HepG2 (cell line): ENCODE measurements at regions not wholly inside any gene's neighbourhood (a gene's known extent, or its start where the extent isn't known, plus 50 kb on each side); places are given as distances from the start of the nearest gene placed in this dataset.

Experiments
- ATAC-seq: fragments of 200-7000 bp; cut with Tn5 transposase; 3 replicates; pipeline ENCODE4 v1.9.1; 2020; ENCODE audit warnings: mild to moderate bottlenecking, moderate library complexity
- BruUV-seq: library from RNA; stranded (reverse); fragments of 400-500 nt; replicated peaks from 2 replicates; lab custom pipeline; 2021; lab: Mats Ljungman, UMichigan
- CTCF ChIA-PET: fragments of 300-600 bp; formaldehyde crosslinking; extraction: SDS; loops from one replicate; lab custom pipeline; 2021; ENCODE audit warnings: low total read pairs, inconsistent platforms, low intra/inter-chr PET ratio; lab: Yijun Ruan, JAX
- POLR2A ChIA-PET: fragments of 350-600 bp; sonication (Branson Sonifier 250); formaldehyde crosslinking; loops from one replicate; lab custom pipeline; 2020; ENCODE audit warnings: antibody characterized with exemption, inconsistent platforms; lab: Yijun Ruan, JAX
- DNase-seq: peaks from one replicate; pipeline ENCODE4 v3.0.0-alpha.2; 2015; ENCODE audit warnings: low spot score
- FAIRE-seq: peaks from 3 replicates; lab custom pipeline; 2011; peaks lifted over from hg19 to GRCh38; lab: Jason Lieb, UNC
- H2AFZ ChIP-seq: one replicate; pipeline ENCODE4 v1.6.1; 2011; ENCODE audit warnings: low read length, inconsistent platforms
- H3K27ac ChIP-seq: fragments of 300-600 bp; 3 replicates; pipeline ENCODE4 v1.8.0; 2011; ENCODE audit warnings: mixed run types, mild to moderate bottlenecking, mixed read lengths, low read length, inconsistent platforms; ENCODE audit not compliant: insufficient read depth; ENCODE audit errors: extremely low read length
- H3K27me3 ChIP-seq, 2 experiments: fragments of 200-600 bp in 1 of 2; 2 replicates in 1 of 2; 3 replicates in 1 of 2; pipeline versions ENCODE4 v1.6.0 to v1.8.0; 2011; ENCODE audit warnings: low read length in 2 of 2, mild to moderate bottlenecking in 2 of 2, moderate library complexity in 2 of 2, inconsistent platforms in 1 of 2; ENCODE audit not compliant: insufficient read depth in 2 of 2, control insufficient read depth in 1 of 2
- H3K36me3 ChIP-seq, 2 experiments: fragments of 200-600 bp in 1 of 2; replicated peaks in 1 of 2; 2 replicates in 1 of 2; 3 replicates in 1 of 2; pipeline versions ENCODE4 v1.5.1 to v1.8.0; 2011; ENCODE audit warnings: low read length in 2 of 2, inconsistent platforms in 1 of 2; ENCODE audit not compliant: insufficient read depth in 2 of 2, control insufficient read depth in 1 of 2
- H3K4me1 ChIP-seq: 2 replicates; pipeline ENCODE4 v1.5.1; 2012; ENCODE audit warnings: low read length, inconsistent platforms; ENCODE audit not compliant: insufficient read depth
- H3K4me2 ChIP-seq: 2 replicates; pipeline ENCODE4 v1.6.0; 2011; ENCODE audit warnings: low read depth, low read length, inconsistent platforms
- H3K4me3 ChIP-seq, 3 experiments: fragments of 200-600 bp in 1 of 3; sonication (generic), shearing (Covaris generic) in 1 of 3; replicated peaks in 1 of 3; 2 replicates each; pipeline ENCODE4 v1.5.1; 2011 to 2016; ENCODE audit warnings: low read length in 3 of 3, inconsistent platforms in 2 of 3, low read depth in 2 of 3, mild to moderate bottlenecking in 2 of 3, control low read depth in 1 of 3, mixed read lengths in 1 of 3; ENCODE audit not compliant: insufficient read depth in 1 of 3
- H3K79me2 ChIP-seq: one replicate; pipeline ENCODE4 v1.6.1; 2011; ENCODE audit warnings: low read length, inconsistent platforms; ENCODE audit not compliant: insufficient read depth
- H3K9ac ChIP-seq: 2 replicates; pipeline ENCODE4 v1.6.0; 2011; ENCODE audit warnings: mild to moderate bottlenecking, low read depth, low read length, inconsistent platforms; ENCODE audit not compliant: insufficient read depth
- H3K9me3 ChIP-seq: 2 replicates; pipeline ENCODE4 v1.5.1; 2012; ENCODE audit warnings: mild to moderate bottlenecking, low read length
- H4K20me1 ChIP-seq: 2 replicates; pipeline ENCODE4 v1.6.0; 2011; ENCODE audit warnings: inconsistent platforms, mild to moderate bottlenecking, low read length, moderate library complexity; ENCODE audit not compliant: insufficient read depth
- ATM ChIP-seq: fragments of 450-650 bp; IDR thresholded peaks from 2 replicates; pipeline ENCODE4 v1.7.1; 2017; ENCODE audit warnings: mild to moderate bottlenecking, borderline replicate concordance
- ATRX ChIP-seq: sonication (generic); formaldehyde crosslinking; IDR thresholded peaks from 2 replicates; pipeline ENCODE4 v1.4.0; 2020; ENCODE audit warnings: missing genetic modification reagents, borderline replicate concordance
- BORCS8-MEF2B ChIP-seq: sonication (generic); formaldehyde crosslinking; IDR thresholded peaks from 2 replicates; pipeline ENCODE4 v1.8.0; 2022; ENCODE audit warnings: mild to moderate bottlenecking, missing genetic modification reagents
- DNMT3B ChIP-seq: conservative IDR thresholded peaks from 2 replicates; pipeline ENCODE4 v1.6.1; 2016; ENCODE audit warnings: missing biosample characterization, control low read depth
- FIP1L1 ChIP-seq: fragments of 200-400 bp; formaldehyde crosslinking; IDR thresholded peaks from 2 replicates; pipeline ENCODE4 v1.6.1; 2018; ENCODE audit warnings: low read depth, mild to moderate bottlenecking, low read length, moderate library complexity, borderline replicate concordance; ENCODE audit not compliant: insufficient read depth
- GTF3A ChIP-seq: sonication (generic); formaldehyde crosslinking; conservative IDR thresholded peaks from 2 replicates; pipeline ENCODE4 v1.4.0; 2020; ENCODE audit warnings: mild to moderate bottlenecking, missing genetic modification reagents
- NFYC ChIP-seq: IDR thresholded peaks from 2 replicates; pipeline ENCODE4 v1.6.1; 2016; ENCODE audit warnings: missing genetic modification reagents, missing compliant biosample characterization
- NPAS2 ChIP-seq: sonication (generic); formaldehyde crosslinking; IDR thresholded peaks from 2 replicates; pipeline ENCODE4 v1.8.0; 2022; ENCODE audit warnings: mild to moderate bottlenecking, missing genetic modification reagents, borderline replicate concordance
- NR1H2 ChIP-seq: sonication (generic); formaldehyde crosslinking; IDR thresholded peaks from 2 replicates; pipeline ENCODE4 v1.8.1; 2022; ENCODE audit warnings: low read depth, missing genetic modification reagents, borderline replicate concordance
- POLR2A ChIP-seq, 2 experiments: IDR thresholded peaks; 2 replicates each; pipeline ENCODE4 v1.6.1; 2011; ENCODE audit warnings: low read depth in 2 of 2, low read length in 2 of 2, mild to moderate bottlenecking in 1 of 2, moderate library complexity in 1 of 2; ENCODE audit not compliant: insufficient read depth in 1 of 2
- SUZ12 ChIP-seq: fragments of 150-350 bp; IDR thresholded peaks from 2 replicates; pipeline ENCODE4 v1.6.1; 2014; ENCODE audit warnings: low read depth, low read length
- ZMAT3 ChIP-seq: sonication (generic); formaldehyde crosslinking; conservative IDR thresholded peaks from 2 replicates; pipeline ENCODE4 v1.7.0; 2021; ENCODE audit warnings: missing genetic modification reagents
- ZNF121 ChIP-seq: sonication (generic); formaldehyde crosslinking; IDR thresholded peaks from 2 replicates; pipeline ENCODE4 v1.5.0; 2020; ENCODE audit warnings: mild to moderate bottlenecking, missing genetic modification reagents
- ZNF136 ChIP-seq: sonication (generic); formaldehyde crosslinking; IDR thresholded peaks from 2 replicates; pipeline ENCODE4 v1.8.1; 2022; ENCODE audit warnings: low read depth, mild to moderate bottlenecking, moderate library complexity, missing genetic modification reagents
- ZNF143 ChIP-seq: sonication (generic); formaldehyde crosslinking; IDR thresholded peaks from 2 replicates; pipeline ENCODE4 v1.4.0; 2020; ENCODE audit warnings: missing genetic modification reagents
- ZNF232 ChIP-seq: sonication (generic); formaldehyde crosslinking; IDR thresholded peaks from 2 replicates; pipeline ENCODE4 v1.4.0; 2020; ENCODE audit warnings: missing genetic modification reagents, borderline replicate concordance
- ZNF275 ChIP-seq: sonication (generic); formaldehyde crosslinking; IDR thresholded peaks from 2 replicates; pipeline ENCODE4 v1.8.0; 2022; ENCODE audit warnings: missing genetic modification reagents, mild to moderate bottlenecking, inconsistent platforms, borderline replicate concordance
- ZNF33B ChIP-seq: sonication (generic); formaldehyde crosslinking; IDR thresholded peaks from 2 replicates; pipeline ENCODE4 v1.5.1; 2020; ENCODE audit warnings: mild to moderate bottlenecking, missing genetic modification reagents
- ZNF546 ChIP-seq: sonication (generic); formaldehyde crosslinking; conservative IDR thresholded peaks from 2 replicates; pipeline ENCODE4 v1.8.1; 2023; ENCODE audit warnings: mild to moderate bottlenecking, missing genetic modification reagents
- ZNF768 ChIP-seq: sonication (generic); formaldehyde crosslinking; IDR thresholded peaks from 2 replicates; pipeline ENCODE4 v1.4.0; 2020; ENCODE audit warnings: missing genetic modification reagents
- ZNF788 ChIP-seq: sonication (generic); formaldehyde crosslinking; IDR thresholded peaks from 2 replicates; pipeline ENCODE4 v1.5.0; 2020; ENCODE audit warnings: mild to moderate bottlenecking, missing genetic modification reagents, borderline replicate concordance
- WGBS: methylation state at CpG from one replicate; pipeline ENCODE4 v1.1.6; 2017; ENCODE audit warnings: low lambda C conversion rate; 5-methylcytosine and 5-hydroxymethylcytosine counted together
- in situ Hi-C: cut with HindIII; loops from 2 replicates; pipeline ENCODE4 v1.10.0; 2017; ENCODE audit warnings: low pct_unique_long_range_greater_than_20kb; ENCODE audit not compliant: extremely low pct_ligation_motif_present
- intact Hi-C: fragments of 100-400 bp; cut with micrococcal nuclease; formaldehyde crosslinking; loops from one replicate; pipeline ENCODE4 v1.10.0; 2022; ENCODE audit not compliant: unreplicated experiment
- TF ChIP-seq, protein P1 (sequence below): sonication (generic); formaldehyde crosslinking; IDR thresholded peaks from 2 replicates; pipeline ENCODE4 v1.4.0; 2020; ENCODE audit warnings: mild to moderate bottlenecking, missing genetic modification reagents

GRCh38 chr2:150140777-150141176, 346.7 kb downstream of the RND3 start (continued):
- no peak for TF ChIP-seq NPAS2 (CRISPR knock-in tag)
- no peak for TF ChIP-seq DNMT3B (CRISPR knock-in tag)
- TF ChIP-seq NFYC (CRISPR knock-in tag) = no peak
- no peak for TF ChIP-seq ZNF232
- TF ChIP-seq, protein P1, sequence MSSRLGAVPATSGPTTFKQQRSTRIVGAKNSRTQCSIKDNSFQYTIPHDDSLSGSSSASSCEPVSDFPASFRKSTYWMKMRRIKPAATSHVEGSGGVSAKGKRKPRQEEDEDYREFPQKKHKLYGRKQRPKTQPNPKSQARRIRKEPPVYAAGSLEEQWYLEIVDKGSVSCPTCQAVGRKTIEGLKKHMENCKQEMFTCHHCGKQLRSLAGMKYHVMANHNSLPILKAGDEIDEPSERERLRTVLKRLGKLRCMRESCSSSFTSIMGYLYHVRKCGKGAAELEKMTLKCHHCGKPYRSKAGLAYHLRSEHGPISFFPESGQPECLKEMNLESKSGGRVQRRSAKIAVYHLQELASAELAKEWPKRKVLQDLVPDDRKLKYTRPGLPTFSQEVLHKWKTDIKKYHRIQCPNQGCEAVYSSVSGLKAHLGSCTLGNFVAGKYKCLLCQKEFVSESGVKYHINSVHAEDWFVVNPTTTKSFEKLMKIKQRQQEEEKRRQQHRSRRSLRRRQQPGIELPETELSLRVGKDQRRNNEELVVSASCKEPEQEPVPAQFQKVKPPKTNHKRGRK (CRISPR knock-in tag) = no peak
- TF ChIP-seq ZNF136 (CRISPR knock-in tag) = no peak
- no peak for TF ChIP-seq ZNF275 (CRISPR knock-in tag)
- TF ChIP-seq ATM = no peak
- TF ChIP-seq GTF3A (CRISPR knock-in tag) = no peak
- TF ChIP-seq ZNF143 (CRISPR knock-in tag) = no peak

DNA sequence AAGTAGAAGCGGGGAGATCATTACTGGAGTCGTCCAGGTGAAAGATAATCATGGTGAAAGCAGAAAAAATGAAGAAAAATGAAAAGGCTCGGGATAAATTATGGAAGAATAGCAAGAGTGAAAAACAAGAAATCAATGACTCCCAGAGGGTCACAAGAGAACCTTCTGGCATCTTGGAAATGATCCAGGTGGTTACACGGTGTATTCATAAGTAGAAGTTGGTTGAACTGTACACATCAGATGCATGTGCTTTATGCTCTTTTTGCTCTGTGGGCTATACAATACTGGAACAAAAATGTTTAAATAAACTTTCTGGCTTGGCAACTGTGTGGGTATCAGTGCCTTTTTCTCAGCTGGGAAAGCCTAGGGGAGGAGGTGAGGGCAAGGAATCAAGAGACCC, 348.9 kb downstream of the RND3 start:
- in situ Hi-C loops (no loop called here), intact Hi-C loops (no loop called here)
- H3K4me2 ChIP-seq = no peak overlapping the region
- no peak overlapping the region for H3K9ac ChIP-seq
- CTCF ChIA-PET = no interaction called here
- ATAC-seq (no peak), FAIRE-seq (no peak), DNase-seq (no peak)
- no peaks in the 10 kb centered on the region for H3K27me3 ChIP-seq
- H3K27ac ChIP-seq = no peak overlapping the region
- no peak overlapping the region for H3K4me3 ChIP-seq
- H3K36me3 ChIP-seq = no peaks in the 10 kb centered on the region
- H4K20me1 ChIP-seq = no peaks in the 10 kb centered on the region
- 21% methylated on average over 4 of the region's 4 CpGs for WGBS
- H3K9me3 ChIP-seq = peaks cover 46% of the 10 kb centered on the region
- no peaks in the 10 kb centered on the region for H3K79me2 ChIP-seq
- POLR2A ChIA-PET = no interaction called here
- no TSS peak for BruUV-seq
- H3K4me1 ChIP-seq = no peaks in the 10 kb centered on the region
- H2AFZ ChIP-seq = no peak overlapping the region
- no peak for TF ChIP-seq SUZ12
- TF ChIP-seq NR1H2 (CRISPR knock-in tag) = no peak
- no peak for TF ChIP-seq ZMAT3 (CRISPR knock-in tag)
- TF ChIP-seq ZNF768 (CRISPR knock-in tag) = no peak
- no peak for TF ChIP-seq ZNF788 (CRISPR knock-in tag)
- TF ChIP-seq BORCS8-MEF2B (CRISPR knock-in tag) = no peak
- TF ChIP-seq POLR2A (IDR thresholded peaks at IDR 0.05; ENCODE audit: insufficient read depth in 1 of 2, low read depth in 2 of 2, low read length in 2 of 2) = no peak
- no peak for TF ChIP-seq ZNF546 (CRISPR knock-in tag)
- no peak for TF ChIP-seq ATRX (CRISPR knock-in tag)
- TF ChIP-seq ZNF121 (CRISPR knock-in tag) = no peak
- no peak for TF ChIP-seq ZNF33B
- no peak for TF ChIP-seq FIP1L1
